Neural crest cell (in vitro differentiated cells): ENCODE measurements at regions not wholly inside any gene's neighbourhood (a gene's known extent, or its start where the extent isn't known, plus 50 kb on each side); places are given as distances from the start of the nearest gene placed in this dataset.

Source experiments
- DNase-seq: peaks from one replicate; pipeline ENCODE4 v3.0.0; 2021; ENCODE audit warnings: low read depth, mixed read lengths, low spot score
- H3K27ac Mint-ChIP-seq: one replicate; pipeline ENCODE4 v1.8.0; 2021; ENCODE audit warnings: mild to moderate bottlenecking, mixed read lengths; ENCODE audit not compliant: unreplicated experiment
- H3K27me3 Mint-ChIP-seq: 2 replicates; pipeline ENCODE4 v1.8.0; 2021; ENCODE audit warnings: low read depth, mild to moderate bottlenecking, mixed read lengths
- H3K36me3 Mint-ChIP-seq: 2 replicates; pipeline ENCODE4 v1.8.0; 2021; ENCODE audit warnings: low read depth, mild to moderate bottlenecking, mixed read lengths
- H3K4me1 Mint-ChIP-seq: 2 replicates; pipeline ENCODE4 v1.8.0; 2021; ENCODE audit warnings: mixed read lengths
- H3K4me3 Mint-ChIP-seq: one replicate; pipeline ENCODE4 v1.8.0; 2021; ENCODE audit warnings: mild to moderate bottlenecking, mixed read lengths
- H3K9me3 Mint-ChIP-seq: 2 replicates; pipeline ENCODE4 v1.8.0; 2021; ENCODE audit warnings: mixed read lengths
- CTCF ChIP-seq: fragments of 200-600 bp; sonication (generic); conservative IDR thresholded peaks from 2 replicates; pipeline ENCODE4 v1.5.0; 2021; ENCODE audit warnings: antibody characterized with exemption, mild to moderate bottlenecking

GRCh38 chr18:38420611-38421010 lies 855.0 kb upstream of the CELF4 start:
- H3K36me3 Mint-ChIP-seq: no peaks in the 10 kb centered on the region
- peaks cover 10% of the 10 kb centered on the region for H3K4me1 Mint-ChIP-seq
- no peak overlapping the region for H3K4me3 Mint-ChIP-seq
- H3K9me3 Mint-ChIP-seq: no peaks in the 10 kb centered on the region
- TF ChIP-seq CTCF: no peak
- H3K27ac Mint-ChIP-seq: no peak overlapping the region
- H3K27me3 Mint-ChIP-seq: no peaks in the 10 kb centered on the region
- no peak for DNase-seq

DNA sequence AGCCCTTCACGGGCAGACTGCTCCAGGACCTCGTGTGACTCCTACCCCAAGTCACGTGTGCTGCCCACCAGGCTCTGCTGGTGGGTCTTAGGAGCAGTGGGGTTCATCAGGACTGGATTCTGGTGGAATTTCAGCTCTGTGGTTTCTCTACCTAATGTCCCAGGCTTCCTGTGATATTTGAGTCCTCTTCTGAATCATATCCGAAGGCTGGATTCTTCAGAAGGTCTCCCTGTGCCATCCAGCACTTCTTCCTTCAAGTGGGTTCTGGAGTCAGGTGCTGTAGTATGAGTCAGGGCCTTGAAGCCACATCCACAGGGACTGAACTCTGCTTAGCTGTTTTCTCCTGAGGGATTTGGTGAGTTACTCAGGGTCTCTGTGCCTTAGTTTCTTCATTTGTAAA lies 850.2 kb upstream of the CELF4 start:
- Mint-ChIP-seq H3K4me3 (no peak overlapping the region), H3K4me1 (peaks cover 2% of the 10 kb centered on the region), H3K27me3 (no peaks in the 10 kb centered on the region), H3K9me3 (no peaks in the 10 kb centered on the region), H3K27ac (no peak overlapping the region), H3K36me3 (no peaks in the 10 kb centered on the region)
- TF ChIP-seq CTCF: no peak
- no peak for DNase-seq

- Mint-ChIP-seq H3K4me1 (no peaks in the 10 kb centered on the region), H3K9me3 (no peaks in the 10 kb centered on the region), H3K27ac (no peak overlapping the region), H3K4me3 (no peak overlapping the region), H3K36me3 (no peaks in the 10 kb centered on the region), H3K27me3 (no peaks in the 10 kb centered on the region)
- TF ChIP-seq CTCF: no peak
- DNase-seq: no peak
Observed at GRCh38 chr18:38413193-38413592, 847.6 kb upstream of the CELF4 start.

DNA sequence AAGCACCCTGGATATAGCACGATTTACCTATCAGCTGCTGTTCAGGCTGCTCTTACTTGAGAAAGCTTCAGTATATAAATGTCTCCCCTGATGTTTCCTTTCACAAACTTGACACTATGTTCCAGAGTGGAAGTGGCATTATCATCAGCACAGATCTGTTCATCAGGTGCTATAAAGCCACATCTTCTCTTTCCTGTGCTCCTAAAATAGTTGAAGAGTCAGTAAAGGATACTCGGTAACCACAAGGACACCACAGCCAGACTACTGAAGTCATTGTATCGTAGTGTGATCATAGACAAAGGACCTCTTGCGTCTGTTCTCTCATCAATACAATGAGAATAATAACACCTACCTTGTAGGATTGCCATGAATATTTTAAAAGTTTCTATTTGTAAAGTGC lies 841.0 kb upstream of the CELF4 start:
- H3K27ac Mint-ChIP-seq: no peak overlapping the region
- peaks cover 2% of the 10 kb centered on the region for H3K36me3 Mint-ChIP-seq
- H3K27me3 Mint-ChIP-seq: no peaks in the 10 kb centered on the region
- no peaks in the 10 kb centered on the region for H3K4me1 Mint-ChIP-seq
- TF ChIP-seq CTCF: no peak
- no peak overlapping the region for H3K4me3 Mint-ChIP-seq
- peaks cover 14% of the 10 kb centered on the region for H3K9me3 Mint-ChIP-seq
- DNase-seq: no peak

GRCh38 chr18:38402509-38402908 lies 836.9 kb upstream of the CELF4 start:
- no peak for TF ChIP-seq CTCF
- peaks cover 11% of the 10 kb centered on the region for H3K9me3 Mint-ChIP-seq
- H3K27ac Mint-ChIP-seq: no peak overlapping the region
- H3K27me3 Mint-ChIP-seq: no peaks in the 10 kb centered on the region
- no peak overlapping the region for H3K4me3 Mint-ChIP-seq
- no peaks in the 10 kb centered on the region for H3K4me1 Mint-ChIP-seq
- DNase-seq: no peak
- H3K36me3 Mint-ChIP-seq: peaks cover 2% of the 10 kb centered on the region

DNA sequence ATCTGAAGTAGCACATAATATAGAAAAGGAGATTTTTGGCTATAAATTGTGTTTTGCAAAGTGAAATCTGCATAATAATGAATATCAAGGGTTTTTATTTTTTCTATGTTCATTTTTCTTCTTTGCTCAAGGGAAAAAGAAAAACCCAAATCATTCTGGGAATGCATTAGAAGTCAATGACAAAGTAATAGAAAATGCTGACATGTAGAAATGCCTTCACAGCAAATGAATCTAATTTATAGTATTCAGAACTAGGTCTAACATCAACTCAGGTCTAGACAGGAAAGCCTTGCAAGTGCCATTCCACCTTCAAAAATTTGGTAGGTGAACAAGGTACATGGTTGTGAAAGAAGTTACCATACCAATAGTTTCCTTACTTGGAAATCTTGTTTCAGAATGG lies 831.5 kb upstream of the CELF4 start:
- no peaks in the 10 kb centered on the region for H3K27me3 Mint-ChIP-seq
- H3K4me1 Mint-ChIP-seq: no peaks in the 10 kb centered on the region
- H3K4me3 Mint-ChIP-seq: no peak overlapping the region
- no peak overlapping the region for H3K27ac Mint-ChIP-seq
- no peak for DNase-seq
- TF ChIP-seq CTCF: no peak
- H3K36me3 Mint-ChIP-seq: no peaks in the 10 kb centered on the region
- H3K9me3 Mint-ChIP-seq: peaks cover 2% of the 10 kb centered on the region
